ENCODE measurements at regions not wholly inside any gene's neighbourhood (a gene's known extent, or its start where the extent isn't known, plus 50 kb on each side); places are given as distances from the start of the nearest gene placed in this dataset.
"Not testable (repeated sequence)": the region's sequence is repeated elsewhere in the genome, so short reads cannot be mapped to it uniquely, and the experiment has no call there.

GRCh38 chr2:121818546-121818945 lies 63.1 kb downstream of the TSN start:
- no peak for DNase-seq

- DNase-seq, result no peak
Observed at GRCh38 chr2:121819846-121820245, 64.4 kb downstream of the TSN start.

- no peak for DNase-seq
Observed at GRCh38 chr2:121821476-121822158, 66.2 kb downstream of the TSN start.

GRCh38 chr2:121824264-121824663 lies 68.8 kb downstream of the TSN start:
- no peak for DNase-seq

- peak; percentile 95 for DNase-seq
Observed at GRCh38 chr2:121825003-121825950, 69.8 kb downstream of the TSN start.

GRCh38 chr2:121826036-121826435 lies 70.6 kb downstream of the TSN start:
- no peak for DNase-seq

GRCh38 chr2:121828281-121828731 lies 72.9 kb downstream of the TSN start:
- peak; percentile 82 for DNase-seq

GRCh38 chr2:121830809-121831208 lies 75.4 kb downstream of the TSN start:
- no peak for DNase-seq

- no peak for DNase-seq
Observed at GRCh38 chr2:121831841-121832240, 76.4 kb downstream of the TSN start.

- no peak for DNase-seq
Observed at GRCh38 chr2:121832412-121833357, 77.2 kb downstream of the TSN start.

- no peak for DNase-seq
Observed at GRCh38 chr2:121833358-121833723, 77.9 kb downstream of the TSN start.

GRCh38 chr2:121836611-121837010 lies 81.2 kb downstream of the TSN start:
- no peak for DNase-seq

GRCh38 chr2:121837591-121837990 lies 82.1 kb downstream of the TSN start:
- DNase-seq, result no peak

GRCh38 chr2:121838551-121838950 lies 83.1 kb downstream of the TSN start:
- DNase-seq, result no peak

GRCh38 chr2:121839584-121839983 lies 84.1 kb downstream of the TSN start:
- no peak for DNase-seq

- DNase-seq, result no peak
Observed at GRCh38 chr2:121849236-121849635, 93.8 kb downstream of the TSN start.

GRCh38 chr2:121853149-121853548 lies 97.7 kb downstream of the TSN start:
- not testable (repeated sequence) for DNase-seq

GRCh38 chr2:121855510-121855909 lies 100.1 kb downstream of the TSN start:
- DNase-seq, result no peak

- no peak for DNase-seq
Observed at GRCh38 chr2:121856360-121856759, 100.9 kb downstream of the TSN start.

GRCh38 chr2:121858369-121858768 lies 102.9 kb downstream of the TSN start:
- no peak for DNase-seq

GRCh38 chr2:121858847-121859246 lies 103.4 kb downstream of the TSN start:
- DNase-seq, result no peak

- no peak for DNase-seq
Observed at GRCh38 chr2:121860033-121860757, 104.7 kb downstream of the TSN start.

Measured in NCI-H2029 treated with DMSO at 0.1 percent for 48 hours (cell line).